Left forelimb (tissue), 1 donor: ENCODE measurements at regions not wholly inside any gene's neighbourhood (a gene's known extent, or its start where the extent isn't known, plus 50 kb on each side); places are given as distances from the start of the nearest gene placed in this dataset.

Experiments used
- DNase-seq: peaks from one replicate; pipeline ENCODE4 v3.0.0-alpha.2; 2018; ENCODE audit warnings: low spot score

DNA sequence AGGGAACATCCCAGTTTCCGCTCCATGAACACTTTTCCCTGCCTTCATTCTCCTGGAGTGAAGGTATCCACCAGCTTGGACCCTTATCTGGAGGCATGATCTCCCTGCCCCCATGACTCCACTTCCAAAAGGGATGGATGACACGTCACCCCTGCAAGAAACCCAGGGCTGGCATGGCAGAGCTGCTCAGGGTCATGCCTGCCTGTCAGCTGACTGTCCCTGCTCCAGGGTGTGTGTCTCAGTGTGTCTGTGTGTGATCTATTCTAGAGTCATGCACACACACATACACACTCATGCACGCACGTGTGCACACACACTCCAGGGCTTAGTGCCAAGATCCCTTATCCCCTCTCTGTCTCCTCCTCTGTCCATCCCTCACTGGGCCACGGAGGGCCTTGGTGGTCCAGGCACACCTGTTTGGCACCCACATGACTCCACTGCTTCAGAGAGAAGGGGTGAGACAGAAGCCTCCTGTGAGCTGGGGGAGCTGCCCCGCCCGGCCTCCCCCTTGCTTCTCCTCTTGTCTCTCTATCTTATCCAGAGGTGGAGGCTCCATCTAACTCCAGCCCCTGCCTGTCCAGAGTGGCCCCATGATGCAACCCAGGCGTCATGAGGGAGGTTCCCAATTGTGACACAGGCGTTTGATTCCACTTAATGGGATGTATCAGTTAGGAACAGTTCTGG is 290.9 kb downstream of the CDC5L start:
- DNase-seq = no peak

DNA sequence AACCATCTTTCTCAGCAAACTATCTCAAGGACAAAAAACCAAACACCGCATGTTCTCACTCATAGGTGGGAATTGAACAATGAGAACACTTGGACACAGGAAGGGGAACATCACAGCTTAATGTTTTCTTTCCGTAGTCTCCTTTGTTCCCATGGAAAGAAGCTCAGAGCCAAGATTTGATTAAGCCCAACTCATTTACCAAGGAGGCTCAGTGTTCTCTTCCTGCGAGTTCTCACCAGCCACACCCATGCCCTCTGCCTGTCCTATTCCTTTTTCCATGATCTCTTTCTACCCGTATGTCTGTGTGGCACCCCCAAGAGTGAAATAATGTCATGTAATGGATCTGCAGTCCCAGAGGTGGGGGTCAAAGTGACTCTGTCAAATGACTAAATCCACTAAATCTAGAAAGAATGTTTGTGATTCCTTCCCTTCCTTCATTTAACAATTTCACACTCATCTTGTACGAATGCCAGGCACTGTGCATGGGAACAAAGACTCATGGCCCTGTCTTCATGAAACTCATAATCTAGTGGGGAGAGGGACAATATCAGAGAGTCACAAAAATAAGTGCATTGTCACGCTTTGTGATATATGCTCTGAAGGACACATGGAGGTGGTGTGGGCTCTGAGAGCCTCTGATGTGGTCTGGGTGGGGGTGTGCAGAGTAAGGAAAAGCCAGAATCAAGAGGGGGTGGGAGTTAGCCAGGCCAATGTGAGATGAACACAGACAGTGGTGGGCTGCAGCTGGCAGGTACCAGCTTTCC is 292.1 kb downstream of the CDC5L start:
- DNase-seq = no peak

DNA sequence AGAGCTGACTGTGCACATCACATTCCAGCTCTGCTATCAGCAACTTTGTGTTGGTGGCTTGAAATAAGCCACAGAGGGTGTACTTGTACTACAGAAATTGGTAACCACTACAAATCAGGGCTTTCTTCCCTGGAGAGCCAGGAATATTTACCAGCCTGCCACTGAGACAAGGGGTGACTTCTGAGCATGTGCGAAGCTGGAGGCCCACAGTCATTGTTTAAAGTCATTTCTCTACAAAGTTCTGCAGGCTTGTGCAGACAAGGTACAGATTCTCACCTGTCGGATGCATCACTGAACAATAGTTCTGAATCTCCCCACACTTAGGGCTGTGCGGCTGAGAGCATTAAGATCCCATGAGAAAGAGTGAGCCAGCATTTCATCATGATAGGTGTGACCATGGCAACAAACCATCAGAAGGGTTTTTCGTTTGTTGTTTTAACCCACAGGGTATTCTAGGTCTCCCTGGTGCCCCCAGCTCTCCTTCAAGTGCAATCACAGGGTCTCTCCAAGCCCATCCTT is 292.8 kb downstream of the CDC5L start:
- no peak for DNase-seq

DNA sequence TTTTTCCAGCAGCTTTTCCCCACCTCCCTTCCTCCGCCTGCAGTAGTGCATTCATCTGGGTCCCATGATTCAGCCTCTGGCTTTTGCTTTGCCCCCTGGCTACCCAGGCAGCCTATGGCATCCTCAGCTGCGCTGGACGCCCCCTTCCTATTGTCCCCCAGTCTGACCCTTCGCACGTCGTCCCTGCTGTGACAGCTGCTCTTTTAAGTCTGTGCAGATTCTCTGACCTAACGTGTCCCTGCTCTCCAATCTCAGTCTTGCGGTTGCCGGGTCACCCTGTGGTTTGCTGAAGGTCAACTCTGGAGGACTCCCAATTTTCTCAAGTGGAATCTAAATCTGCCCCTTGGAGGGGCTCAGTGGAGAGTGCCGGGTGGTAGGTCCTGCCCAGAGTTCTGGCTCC is 294.3 kb downstream of the CDC5L start:
- peak; percentile 63 for DNase-seq

DNA sequence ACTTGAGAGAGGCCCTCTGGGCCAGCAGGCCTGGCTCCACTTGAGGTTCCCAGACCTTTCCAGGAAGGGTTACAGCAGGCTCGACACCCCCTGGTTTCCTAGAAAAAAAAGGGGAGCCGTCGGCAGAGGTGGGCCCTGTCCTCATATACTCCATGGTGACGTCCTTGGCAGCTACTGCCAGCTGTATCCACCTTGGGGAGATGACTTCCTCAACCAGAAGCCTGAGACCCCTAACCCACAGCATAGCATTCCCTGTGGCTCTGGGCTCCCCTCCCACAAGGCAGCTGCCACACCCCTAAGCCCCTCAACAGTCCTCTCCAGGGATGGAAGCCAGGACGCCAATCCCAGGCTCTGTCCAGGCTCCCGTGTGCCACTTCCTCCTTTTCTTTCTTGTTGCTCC is 294.8 kb downstream of the CDC5L start:
- no peak for DNase-seq

DNA sequence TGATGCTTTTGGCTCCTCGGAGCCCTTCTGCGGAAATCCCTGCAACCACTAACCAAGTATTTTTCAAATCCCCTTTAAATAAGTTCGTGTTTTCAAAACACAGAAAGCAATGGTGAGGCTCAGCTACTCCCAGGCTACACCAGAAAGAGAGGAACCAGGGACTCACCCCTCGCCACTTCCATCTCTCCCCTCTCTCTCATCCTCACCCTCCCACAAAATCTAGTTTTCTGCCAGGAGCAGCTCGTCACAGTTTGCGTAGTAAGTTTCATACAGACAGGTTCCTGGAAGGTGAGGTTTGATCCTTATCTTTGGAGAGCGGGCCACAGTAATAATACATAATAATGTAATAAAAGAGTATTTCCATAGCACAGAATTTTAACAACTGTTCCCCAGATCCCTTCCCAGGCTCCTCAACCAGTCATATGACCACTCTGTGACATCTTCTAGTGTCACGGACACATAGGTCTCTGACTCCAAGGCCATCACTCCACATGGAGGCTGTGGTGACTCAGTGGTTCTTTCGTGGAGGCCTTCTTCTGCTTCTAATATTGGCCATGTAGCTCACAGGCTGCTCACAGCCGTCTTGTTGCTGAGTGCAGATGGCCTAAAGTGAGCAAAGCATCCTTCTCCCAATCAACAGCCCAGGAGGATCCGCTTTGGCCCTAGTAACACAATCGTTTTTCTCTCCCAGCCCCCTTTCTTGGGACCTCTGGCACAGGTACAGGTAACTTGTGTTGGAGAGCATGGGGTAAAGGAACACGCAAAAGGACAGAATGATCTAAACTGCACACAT is 295.7 kb downstream of the CDC5L start:
- DNase-seq = no peak

DNA sequence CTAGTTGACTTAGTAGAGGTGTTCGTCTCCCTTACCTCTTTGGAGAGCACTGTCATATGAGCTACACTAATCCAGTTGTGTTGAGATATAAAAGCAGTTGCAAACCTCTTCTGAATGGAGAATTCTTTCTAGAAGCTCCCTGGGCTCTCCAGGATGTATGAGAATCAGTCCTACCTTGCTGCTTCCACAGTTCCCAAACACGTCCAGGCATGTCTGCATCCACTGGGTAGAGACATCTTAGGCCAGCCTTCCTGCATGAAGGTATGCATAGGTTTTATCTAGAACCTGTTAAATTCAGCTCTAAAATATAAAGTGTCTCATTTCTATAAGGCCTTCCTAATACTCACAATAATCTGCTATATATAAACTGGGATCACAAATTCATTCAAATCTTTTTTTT is 297.7 kb downstream of the CDC5L start:
- DNase-seq = no peak

DNA sequence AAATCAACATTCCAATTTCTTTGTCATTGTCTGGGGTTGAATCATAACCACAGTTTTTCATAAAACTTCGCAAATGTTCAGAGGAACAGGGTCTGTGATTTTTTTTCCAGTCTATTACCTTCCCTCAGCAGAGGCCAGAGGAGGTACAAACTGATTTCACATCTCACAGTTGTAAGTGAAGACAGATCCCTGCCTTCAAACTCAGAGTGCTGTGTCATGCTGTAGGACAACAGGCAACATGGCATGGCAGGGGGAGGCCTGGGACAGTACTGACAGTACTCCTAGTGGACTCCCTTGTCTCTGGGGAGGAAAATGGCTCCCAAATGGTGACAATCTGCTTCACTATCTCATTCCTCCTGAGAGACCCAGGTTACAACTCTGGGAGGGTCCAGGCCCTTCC is 308.6 kb downstream of the CDC5L start:
- no peak for DNase-seq

DNA sequence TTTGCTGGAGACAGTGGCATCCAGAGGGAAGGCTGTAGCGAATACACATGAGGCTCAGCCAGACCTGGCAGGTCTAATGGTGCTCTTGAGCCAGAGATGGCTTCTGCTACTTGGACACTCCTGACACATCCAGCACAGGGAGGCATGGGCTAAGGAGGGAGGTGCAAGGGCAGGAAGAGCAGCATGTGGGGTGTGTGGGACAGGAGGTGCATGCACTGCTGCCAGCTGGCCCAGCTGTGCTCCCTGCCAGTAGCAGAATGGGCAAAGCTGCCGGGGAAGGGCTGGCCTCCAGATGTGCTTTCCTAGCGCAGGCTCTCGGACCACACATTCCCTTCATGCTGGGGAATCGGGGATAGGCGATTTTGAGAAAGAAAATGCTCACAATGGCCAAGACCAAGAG is 309.2 kb downstream of the CDC5L start:
- DNase-seq = no peak

DNA sequence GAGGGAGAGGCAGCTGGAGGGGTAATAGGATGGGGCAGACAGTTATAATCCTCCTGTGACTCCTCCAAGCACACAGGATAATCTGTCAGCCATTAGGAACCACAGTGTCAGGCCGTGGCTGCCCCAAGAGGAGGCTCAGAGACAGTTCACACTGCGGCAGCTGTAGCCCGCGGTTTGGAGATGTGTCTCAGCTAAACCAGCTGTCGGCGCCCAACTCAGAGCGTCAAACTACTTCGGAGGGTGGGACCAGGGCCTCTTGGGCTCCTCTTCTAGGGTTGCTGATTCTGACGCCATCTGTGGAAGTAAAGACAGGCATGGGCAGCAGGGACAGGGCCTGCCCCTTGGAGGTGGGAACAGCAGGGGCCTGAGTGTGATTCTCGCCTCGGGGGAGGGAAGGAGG is 309.8 kb downstream of the CDC5L start:
- no peak for DNase-seq

DNA sequence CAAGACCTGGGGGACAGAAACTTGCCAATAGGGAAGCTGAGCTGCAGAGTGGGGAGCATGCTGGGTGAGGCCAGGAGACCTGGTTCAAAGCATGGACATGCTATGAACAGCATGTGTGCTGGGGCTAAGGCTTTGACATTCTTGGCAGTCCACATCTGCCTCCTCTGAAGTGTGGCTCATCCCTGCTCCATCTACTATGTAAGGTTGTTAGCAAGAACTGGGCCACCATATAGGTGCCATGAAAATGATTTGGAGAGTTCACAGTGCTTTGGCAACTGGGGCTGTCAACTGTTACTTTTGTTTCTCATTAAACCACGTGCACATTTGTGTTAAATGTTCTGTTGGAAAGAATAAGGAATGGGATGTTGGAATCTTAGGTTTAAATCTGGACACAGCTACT is 311.1 kb downstream of the CDC5L start:
- DNase-seq = no peak

DNA sequence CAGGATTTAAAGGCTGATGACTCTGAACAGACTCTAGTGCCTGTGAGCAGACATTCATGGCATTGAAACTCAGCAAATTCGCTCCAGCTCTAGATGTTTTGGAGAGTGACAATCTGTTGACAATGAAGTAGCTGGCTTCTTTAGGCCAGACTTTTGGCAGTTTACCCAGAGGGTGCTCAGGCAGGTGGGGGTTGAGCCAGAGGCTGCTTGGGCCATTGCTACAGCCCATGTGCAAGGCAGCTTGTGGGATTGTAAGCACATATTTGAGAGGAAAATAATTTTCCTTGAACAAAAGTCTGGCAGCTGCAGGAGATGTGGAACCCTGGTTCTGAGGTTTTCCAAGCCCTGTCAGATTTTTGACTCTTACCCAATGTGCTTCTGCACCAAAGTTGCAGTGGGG is 311.6 kb downstream of the CDC5L start:
- DNase-seq = no peak

DNA sequence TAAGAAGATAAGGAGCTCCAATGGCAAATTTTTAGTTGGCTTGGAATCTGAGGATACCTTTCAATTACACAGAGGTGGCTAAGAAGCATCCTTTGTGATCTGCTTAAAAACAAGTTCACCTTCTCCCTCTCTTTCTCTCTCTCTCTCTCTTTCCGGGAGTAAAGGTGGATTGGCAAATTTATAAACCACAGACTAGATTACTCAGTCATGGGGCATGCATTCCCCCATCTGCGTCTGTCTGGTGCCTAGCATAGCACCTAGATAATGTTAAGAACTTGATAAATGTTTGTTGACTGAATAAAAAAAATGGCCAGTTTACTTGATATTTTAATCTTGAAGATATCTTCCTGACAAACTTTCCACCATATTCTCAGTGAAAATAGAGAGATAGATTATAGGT is 312.3 kb downstream of the CDC5L start:
- no peak for DNase-seq

DNA sequence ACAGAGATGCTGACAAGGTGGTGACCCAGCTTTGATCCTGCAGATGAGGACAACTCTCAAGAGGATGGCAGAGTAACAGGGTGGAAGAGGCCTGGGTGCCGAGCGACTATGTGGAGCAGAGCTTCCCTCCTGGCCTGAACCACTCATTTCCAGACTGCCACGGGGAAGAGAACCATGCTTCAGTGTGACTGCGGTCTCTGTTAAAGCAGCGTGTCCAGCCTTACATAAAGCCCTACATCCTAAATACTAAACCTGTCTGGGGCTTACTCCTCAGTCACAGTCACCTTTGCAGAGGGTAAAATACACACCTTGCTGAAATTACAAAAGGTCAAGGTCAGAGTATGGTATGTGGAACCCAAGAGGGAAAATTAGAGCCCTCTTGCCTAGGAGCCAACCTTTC is 312.9 kb downstream of the CDC5L start:
- DNase-seq = no peak

DNA sequence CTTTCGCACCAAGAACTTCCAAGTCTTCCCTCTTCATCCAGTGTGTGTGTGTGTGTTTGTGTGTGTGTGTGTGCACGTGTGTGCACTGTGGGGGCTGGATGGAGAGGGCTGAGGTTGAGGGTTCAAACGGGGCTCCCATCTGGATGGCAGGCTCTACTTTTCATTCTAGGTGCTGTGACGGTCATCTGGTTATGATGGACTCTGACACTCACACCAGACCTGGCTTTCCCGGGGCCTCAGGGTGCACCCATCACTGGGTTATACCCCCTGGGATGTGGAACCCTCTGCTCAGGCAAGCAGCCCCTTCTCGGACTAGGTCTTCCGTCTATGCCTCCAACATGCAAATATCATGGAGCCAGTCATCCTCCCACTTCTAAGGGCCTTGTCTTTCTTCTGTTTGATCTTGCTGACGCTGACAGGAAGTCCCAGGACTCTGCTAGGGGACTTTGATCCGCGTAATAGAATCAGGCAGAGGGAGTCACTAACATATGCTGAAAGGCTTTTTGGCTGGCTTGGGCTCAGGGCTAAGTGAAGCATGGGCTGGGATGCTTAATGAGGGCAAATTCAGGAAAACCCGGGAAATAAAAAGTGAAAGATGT is 313.6 kb downstream of the CDC5L start:
- DNase-seq = no peak

DNA sequence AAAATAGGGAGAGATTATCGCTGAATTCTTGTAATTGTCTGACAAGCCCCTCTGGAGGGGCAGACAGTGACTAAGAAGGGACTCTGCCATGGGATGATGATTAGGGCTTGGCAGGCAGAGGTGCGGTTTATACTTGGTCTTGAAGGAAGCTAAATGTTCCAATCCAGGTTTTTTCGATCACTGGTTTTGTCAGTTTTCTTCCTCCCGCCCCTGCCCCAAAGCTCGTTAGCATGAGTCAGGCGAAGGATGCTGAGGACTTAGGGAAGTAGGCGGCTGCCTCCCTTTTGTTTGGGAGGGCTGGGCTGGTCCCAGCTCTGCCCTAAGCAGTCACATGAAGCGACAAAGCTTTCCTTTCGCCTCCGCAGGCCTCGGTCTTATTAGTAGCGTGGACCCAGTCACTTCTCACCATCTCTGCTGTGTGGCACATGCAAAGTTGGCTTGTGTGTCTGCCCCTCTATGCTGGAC is 314.2 kb downstream of the CDC5L start:
- no peak for DNase-seq

DNA sequence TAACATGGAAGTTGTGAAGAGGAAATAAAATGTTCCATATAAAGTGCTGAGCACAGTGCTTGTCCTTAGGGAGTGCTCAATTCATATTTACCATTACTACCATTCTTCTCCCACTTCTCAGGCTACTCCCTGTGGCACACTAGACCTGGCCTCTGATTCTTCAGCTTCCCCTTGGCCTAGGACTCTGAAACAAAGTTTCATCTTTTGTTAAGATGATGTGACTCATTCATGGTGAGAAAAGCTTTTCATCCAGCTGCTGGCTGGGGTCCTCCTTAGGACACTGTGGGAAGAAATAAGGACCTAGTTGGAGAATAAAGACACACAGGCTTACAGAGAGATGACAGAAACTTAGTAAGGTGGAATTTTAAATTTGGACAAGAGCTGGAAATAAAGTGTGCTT is 314.8 kb downstream of the CDC5L start:
- DNase-seq = no peak

DNA sequence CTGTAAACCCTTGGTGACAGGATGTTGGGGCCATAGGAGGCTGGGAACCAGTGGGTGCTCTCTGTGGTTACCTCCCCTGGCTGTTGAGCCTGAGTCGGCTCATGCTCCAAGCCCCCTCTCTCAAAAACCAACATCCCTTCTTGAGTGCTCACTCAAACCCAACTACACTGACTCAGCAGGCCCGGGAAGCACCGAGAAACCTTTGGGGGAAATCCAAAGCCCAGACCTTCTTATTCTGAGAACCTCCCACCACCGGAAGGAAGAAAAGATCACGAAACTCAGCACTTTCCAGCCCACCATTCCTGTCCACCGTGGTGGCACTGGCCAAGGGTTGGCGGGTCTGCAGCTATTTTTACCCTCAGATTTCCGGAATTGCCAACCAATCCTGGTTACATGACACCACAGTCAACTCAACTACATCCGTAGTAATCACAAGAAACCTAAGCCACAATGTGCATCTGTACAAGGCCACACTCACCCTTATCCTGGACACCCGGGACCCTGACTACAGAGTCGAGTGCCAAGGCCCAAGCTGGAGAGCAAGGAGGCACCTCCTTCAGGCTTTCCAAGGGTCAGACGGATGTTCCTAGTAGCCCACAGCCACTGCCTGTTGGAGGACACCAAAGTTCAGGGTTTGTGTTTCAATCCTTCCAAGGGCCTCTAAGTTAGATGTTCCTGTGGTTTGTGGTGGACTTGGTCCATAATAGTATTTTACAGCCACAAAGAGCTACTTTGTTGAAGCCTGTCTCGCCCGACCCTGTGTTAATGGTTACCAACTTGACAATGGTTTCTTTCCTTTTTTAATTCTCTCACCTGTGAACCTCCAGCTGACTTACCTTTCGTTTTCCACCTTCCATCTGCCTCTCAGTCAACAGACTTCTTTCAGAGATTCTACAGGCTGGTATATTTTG is 317.0 kb downstream of the CDC5L start:
- DNase-seq = no peak

DNA sequence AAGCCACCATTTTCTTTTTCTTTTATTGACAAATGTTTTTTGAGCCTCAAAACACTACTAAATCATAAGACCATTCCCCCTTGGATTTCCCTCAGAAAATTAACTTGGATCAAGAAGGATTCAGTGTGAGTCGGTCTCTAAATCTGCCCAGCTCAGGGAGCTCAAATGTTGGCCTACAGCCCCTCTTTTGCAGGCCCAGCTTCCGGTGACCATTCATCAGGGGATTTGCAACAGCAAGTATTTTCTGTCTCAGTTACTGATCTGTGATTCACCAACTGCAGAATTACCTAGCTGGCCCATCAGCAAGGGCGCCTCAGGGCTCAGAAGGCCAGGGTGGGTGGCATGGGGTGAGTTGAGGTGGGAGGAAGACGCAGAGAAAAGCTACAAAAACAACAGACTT is 318.1 kb downstream of the CDC5L start:
- no peak for DNase-seq

DNA sequence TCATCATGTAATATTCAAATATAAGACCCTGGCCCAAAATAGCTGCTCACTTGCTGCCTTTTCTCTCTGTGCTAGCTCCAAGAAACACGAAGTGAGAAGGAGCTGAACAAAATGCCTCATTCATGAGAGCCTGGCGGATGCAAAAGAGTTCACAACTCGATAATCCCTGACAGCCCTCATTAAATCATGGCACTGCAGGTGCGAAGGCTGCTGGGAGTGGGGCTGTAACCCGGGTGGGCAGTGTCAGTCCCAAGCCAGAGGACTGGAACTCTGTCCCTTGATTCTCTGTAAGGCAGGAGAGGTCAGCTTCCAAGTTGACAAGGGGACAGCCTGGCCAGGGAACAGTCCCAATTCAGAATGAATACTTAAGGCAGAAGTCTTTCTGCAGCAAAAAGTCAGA is 318.5 kb downstream of the CDC5L start:
- no peak for DNase-seq

DNA sequence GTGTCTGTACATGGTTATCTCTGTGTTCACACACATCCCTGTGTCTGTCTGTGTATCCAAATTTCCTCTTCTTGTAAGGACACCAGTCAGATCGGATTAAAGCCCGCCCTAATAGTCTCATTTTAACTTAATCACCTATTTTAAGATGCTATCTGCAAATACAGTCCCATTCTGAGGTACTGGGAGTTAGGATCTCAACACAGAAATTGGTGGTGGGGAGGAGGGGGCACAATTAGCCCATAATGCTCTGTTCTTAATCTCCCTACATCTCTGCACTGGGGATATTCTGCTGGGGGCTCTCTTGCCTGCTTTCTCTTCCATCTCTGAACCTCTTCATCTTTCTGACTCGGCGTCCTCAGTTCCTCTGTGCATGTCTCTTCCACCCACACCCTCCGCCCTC is 320.7 kb downstream of the CDC5L start:
- no peak for DNase-seq
